H1 (cell line): ENCODE measurements at regions not wholly inside any gene's neighbourhood (a gene's known extent, or its start where the extent isn't known, plus 50 kb on each side); places are given as distances from the start of the nearest gene placed in this dataset.

Experiments
- CBX8 ChIP-seq: fragments of 300-800, 300-1000 bp; sonication (generic); IDR thresholded peaks from 2 replicates; pipeline ENCODE4 v1.7.1; 2016; ENCODE audit warnings: low read depth, low read length, borderline replicate concordance
- CHD7 ChIP-seq: fragments of 300-600 bp; sonication (generic); IDR thresholded peaks from 2 replicates; pipeline ENCODE4 v1.7.1; 2012; ENCODE audit warnings: low read length, moderate library complexity, mild to moderate bottlenecking, inconsistent platforms; ENCODE audit not compliant: insufficient replicate concordance
- CTCF ChIP-seq, 3 experiments: IDR thresholded peaks; 1 replicate in 2 of 3; 2 replicates in 1 of 3; pipeline versions ENCODE4 v1.5.1 to v1.6.1; 2011; ENCODE audit warnings: low read length in 3 of 3, mild to moderate bottlenecking in 3 of 3, inconsistent platforms in 2 of 3, low read depth in 1 of 3, moderate library complexity in 1 of 3; ENCODE audit not compliant: insufficient read depth in 1 of 3; ENCODE audit errors: control extremely low read depth in 1 of 3
- KDM4A ChIP-seq: IDR thresholded peaks from one replicate; pipeline ENCODE4 v1.7.1; 2012; ENCODE audit warnings: low read depth, mild to moderate bottlenecking, moderate library complexity, low read length, inconsistent platforms; ENCODE audit not compliant: severe bottlenecking
- NRF1 ChIP-seq: IDR thresholded peaks from 2 replicates; pipeline ENCODE4 v1.6.1; 2011; ENCODE audit warnings: mild to moderate bottlenecking, low read depth, low read length, improper control_type of control experiment
- POLR2A ChIP-seq, 2 experiments: IDR thresholded peaks; 1 replicate in 1 of 2; 2 replicates in 1 of 2; pipeline ENCODE4 v1.6.1; 2011; ENCODE audit warnings: low read depth in 2 of 2, low read length in 2 of 2, mild to moderate bottlenecking in 2 of 2; ENCODE audit errors: control extremely low read depth in 1 of 2
- POU5F1 ChIP-seq: IDR thresholded peaks from 2 replicates; pipeline ENCODE4 v1.6.1; 2011; ENCODE audit warnings: low read depth, mild to moderate bottlenecking, low read length, moderate library complexity
- SRF ChIP-seq: IDR thresholded peaks from 2 replicates; pipeline ENCODE4 v1.6.1; 2011; ENCODE audit warnings: mild to moderate bottlenecking, low read depth, low read length, moderate library complexity

GRCh38 chrX:26999634-27000033 lies 463.5 kb downstream of the PPP4R3C start (continued):
- TF ChIP-seq CHD7 (no peak), POU5F1 (no peak), NRF1 (no peak), KDM4A (no peak), SRF (no peak), CBX8 (no peak), POLR2A (IDR thresholded peaks at IDR 0.05; ENCODE audit: control extremely low read depth in 1 of 2, low read depth in 2 of 2, low read length in 2 of 2) (no peak), CTCF (IDR thresholded peaks at IDR 0.05; ENCODE audit: control extremely low read depth in 1 of 3, insufficient read depth in 1 of 3, low read depth in 1 of 3, low read length in 3 of 3) (no peak)
